Activated CD4-positive, alpha-beta T cell treated with anti-CD3 and anti-CD28 coated beads for 24 hours (primary cell): ENCODE measurements at regions not wholly inside any gene's neighbourhood (a gene's known extent, or its start where the extent isn't known, plus 50 kb on each side); places are given as distances from the start of the nearest gene placed in this dataset.
"Not testable (repeated sequence)": the region's sequence is repeated elsewhere in the genome, so short reads cannot be mapped to it uniquely, and the experiment has no call there.

ENCODE experiments used
- DNase-seq, 2 donors: peaks; one replicate each; pipeline ENCODE4 v3.0.0-alpha.2; 2020; ENCODE audit warnings: low read depth in 2 of 2

DNA sequence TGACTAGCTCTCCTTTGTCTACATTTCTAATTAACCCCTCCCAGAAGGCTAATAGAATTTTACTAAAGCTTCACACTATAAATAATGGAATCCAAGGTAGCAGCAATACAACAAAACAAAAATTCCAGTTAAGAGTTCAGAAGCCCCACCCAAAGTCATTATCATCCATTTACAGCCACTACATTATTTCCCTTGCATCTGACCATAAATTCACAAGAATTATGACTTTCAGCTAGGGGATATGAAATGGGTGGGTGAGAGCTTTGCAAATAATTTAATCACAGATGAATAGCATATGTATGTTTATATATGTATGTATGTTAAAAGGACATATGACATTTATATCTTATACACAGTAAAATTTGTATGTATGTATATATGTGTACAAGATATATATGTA is 65.3 kb upstream of the PTGDR start:
- no peak for DNase-seq

DNA sequence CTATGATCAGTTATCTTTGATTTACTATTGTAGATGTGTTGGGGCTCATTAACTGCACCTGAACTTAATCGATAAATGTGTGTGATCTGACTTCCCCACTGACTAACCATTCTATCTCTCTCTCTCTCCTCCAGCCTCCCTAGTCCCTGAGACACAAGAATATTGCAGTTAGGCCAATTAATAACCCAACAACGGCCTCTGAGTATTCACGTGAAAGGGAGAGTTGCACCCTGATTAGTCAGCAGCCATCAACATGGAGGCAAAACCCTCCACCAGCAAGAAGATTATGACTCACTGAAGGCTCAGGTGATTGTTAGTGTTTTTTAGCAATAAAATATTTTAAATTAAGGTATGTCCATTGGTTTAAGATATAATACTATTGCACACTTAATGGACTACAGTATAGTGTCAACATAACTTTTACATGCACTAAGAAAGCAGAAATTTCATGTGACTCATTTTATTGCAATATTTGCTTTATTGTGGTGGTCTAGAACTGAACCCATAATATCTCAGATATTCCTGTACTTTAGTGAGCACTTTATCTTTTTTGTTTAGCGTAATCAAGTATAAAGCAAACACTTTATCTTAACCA is 77.1 kb upstream of the PTGDR start:
- no peak for DNase-seq

GRCh38 chr14:52189325-52189724 is 78.2 kb upstream of the PTGDR start:
- DNase-seq = no peak

DNA sequence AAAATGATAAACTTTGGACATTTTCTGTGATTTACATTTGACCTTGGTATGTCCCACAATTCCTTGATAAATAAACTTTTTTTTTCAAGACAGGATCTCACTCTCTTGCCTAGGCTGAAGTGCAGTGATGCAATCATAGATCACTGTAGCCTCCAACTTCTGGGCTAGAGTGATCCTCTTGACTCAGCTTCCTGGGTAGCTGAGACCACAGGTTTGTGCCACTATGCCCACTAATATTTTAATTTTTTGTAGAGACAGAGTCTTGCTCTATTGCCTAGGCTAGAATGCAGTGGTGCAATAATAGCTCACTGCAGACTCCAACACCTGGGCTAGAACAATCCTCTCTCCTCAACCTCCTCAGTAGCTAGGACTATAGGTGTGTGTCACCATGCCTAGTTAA is 79.1 kb upstream of the PTGDR start:
- DNase-seq = no peak

DNA sequence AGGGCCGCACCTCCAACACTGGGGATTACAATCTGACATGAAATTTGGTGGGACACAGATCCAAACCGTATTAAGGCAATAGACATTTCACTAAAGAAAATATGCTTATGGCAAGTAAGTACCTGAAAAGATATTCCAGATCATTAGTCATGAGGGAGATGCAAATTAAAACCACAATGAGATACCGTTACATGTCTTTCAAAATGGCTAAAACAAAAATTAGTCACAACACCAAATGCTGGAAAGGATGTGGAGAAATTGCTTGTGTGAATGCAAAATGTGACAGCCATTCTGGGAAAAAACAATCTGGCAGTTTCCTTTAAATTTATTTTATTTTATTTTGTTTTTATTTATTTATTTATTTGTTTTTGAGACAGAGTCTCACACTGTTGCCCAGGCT is 82.3 kb upstream of the PTGDR start:
- DNase-seq = no peak

- DNase-seq = no peak
Observed at GRCh38 chr14:52182853-52183252, 84.6 kb upstream of the PTGDR start.

GRCh38 chr14:52179141-52179790 is 88.2 kb upstream of the PTGDR start:
- no peak for DNase-seq

DNA sequence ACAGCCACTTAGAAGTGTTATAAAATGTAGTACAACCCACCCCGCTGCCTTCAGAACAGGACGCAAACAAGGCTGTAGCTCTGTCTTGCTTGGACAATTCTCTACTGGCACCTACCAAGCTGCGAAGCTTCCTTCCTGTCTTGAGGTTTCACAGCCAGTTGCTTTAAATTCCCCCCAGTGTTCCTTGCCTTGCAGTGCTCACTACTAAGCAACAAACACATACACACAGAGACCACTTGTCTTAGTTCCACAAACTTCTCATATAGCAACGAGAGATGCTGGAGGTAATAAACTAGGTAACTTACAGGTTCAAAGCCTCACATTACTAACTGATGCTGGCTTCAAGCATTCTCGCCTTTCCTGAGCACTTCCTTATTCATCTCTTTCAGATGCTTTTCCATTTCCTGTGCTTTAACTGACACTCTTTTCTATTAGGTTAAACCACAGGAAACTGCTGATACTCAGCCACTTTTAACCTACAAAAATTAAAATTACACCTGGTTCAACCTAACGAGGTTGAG is 91.5 kb upstream of the PTGDR start:
- no peak for DNase-seq

DNA sequence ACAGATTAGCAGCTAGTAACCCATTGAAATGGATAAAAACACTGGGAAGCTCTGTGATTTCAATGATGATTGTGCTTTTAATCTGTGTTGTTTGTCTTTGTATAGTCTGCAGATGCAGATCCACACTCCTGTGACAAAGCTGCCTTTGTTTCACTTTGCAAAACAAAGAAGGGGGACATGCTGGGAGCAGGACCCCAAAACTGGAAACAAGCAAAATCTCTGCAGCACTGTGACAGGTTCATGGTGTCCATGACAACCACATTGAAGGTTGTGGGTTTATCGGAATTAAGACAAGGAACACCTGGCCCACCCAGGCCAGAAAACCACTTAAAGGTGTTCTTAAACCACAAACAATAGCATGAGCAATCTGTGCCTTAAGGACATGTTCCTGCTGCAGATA is 95.6 kb upstream of the PTGDR start:
- not testable (repeated sequence) for DNase-seq

DNA sequence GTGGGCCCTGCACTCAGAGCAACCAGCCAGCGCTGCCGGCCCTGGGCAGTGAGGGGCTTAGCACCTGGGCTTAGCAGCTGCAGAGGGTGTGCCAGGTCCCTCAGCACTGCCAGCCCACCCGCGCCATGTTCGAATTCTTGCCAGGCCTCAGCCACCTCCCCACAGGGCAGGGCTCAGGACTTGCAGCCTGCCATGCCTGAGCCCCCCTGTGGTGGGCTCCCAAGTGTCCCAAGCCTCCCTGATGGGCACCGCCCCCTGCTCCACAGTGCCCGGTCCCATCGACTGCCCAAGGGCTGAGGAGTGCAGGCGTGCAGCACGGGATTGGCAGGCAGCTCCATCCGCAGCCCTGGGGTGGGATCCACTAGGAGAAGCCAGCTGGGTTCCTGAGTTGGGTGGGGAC is 98.0 kb upstream of the NID2 start:
- DNase-seq = no peak

GRCh38 chr14:52155651-52156213 is 86.9 kb upstream of the NID2 start:
- DNase-seq = no peak

- no peak for DNase-seq
Observed at GRCh38 chr14:52154992-52155650, 86.3 kb upstream of the NID2 start.

- DNase-seq = no peak
Observed at GRCh38 chr14:52153939-52154338, 85.1 kb upstream of the NID2 start.

- DNase-seq = no peak
Observed at GRCh38 chr14:52150162-52150561, 81.3 kb upstream of the NID2 start.

- no peak for DNase-seq
Observed at GRCh38 chr14:52148371-52148770, 79.5 kb upstream of the NID2 start.

DNA sequence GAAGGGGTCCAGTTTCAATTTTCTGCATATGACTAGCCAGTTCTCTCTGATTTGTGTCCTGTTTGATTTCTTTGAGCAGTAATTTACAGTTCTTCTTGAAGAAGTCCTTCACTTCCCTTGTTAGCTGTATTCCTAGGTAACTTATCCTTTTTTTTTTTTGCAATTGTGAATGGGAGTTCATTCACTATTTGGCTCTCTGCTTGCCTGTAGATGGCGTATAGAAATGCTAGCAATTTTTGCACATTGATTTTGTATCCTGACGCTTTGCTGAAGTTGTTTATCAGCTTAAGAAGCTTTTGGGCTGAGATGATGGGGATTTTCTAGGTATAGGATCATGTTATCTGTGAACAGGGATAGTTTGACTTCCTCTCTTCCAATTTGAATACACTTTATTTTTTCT is 77.6 kb upstream of the NID2 start:
- DNase-seq = no peak

DNA sequence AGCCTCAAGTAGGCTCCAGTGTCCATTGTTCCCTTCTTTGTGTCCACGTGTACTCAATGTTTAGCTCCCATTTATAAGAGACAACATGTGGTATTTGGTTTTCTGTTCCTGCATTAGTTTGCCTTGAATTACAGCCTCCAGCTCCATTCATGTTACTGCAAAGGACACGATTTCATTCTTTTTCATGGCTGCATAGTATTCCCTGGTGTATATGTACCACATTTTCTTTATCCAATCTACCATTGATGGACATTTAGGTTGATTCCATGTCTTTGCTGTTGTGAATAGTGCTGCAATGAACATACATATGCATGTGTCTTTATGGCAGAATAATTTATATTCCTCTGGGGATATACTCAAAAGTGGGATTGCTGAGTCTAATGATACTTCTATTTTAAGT is 75.2 kb upstream of the NID2 start:
- not testable (repeated sequence) for DNase-seq

DNA sequence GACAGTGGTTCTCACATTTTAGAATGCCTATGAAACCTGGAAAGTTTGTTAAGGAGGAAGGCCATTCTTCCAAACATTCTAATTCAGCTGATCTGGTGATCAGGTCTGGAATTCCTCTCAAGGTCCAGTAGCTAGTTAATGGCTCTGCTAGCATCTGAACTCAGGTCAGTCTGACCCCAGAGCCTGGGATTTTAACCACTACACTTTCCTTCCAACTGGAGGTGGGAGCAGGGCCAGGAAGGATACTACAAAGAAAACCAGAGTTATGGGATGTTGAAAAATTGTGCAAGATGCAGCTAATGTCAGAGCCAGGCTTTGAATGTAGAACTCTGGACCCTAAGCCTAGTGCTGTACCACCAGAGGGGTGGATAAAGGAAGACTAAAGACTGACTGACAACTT is 73.6 kb upstream of the NID2 start:
- DNase-seq = no peak

- peak; percentile 30 to 31 for DNase-seq
Observed at GRCh38 chr14:52131640-52132320, 62.9 kb upstream of the NID2 start.

GRCh38 chr14:52129721-52130120 is 60.9 kb upstream of the NID2 start:
- no peak for DNase-seq

- DNase-seq = no peak
Observed at GRCh38 chr14:52125885-52126284, 57.0 kb upstream of the NID2 start.
